ENCODE measurements at regions not wholly inside any gene's neighbourhood (a gene's known extent, or its start where the extent isn't known, plus 50 kb on each side); places are given as distances from the start of the nearest gene placed in this dataset.

- TF ChIP-seq ZSCAN18 (tag by site-specific recombination; IDR thresholded peaks at IDR 0.05), result no peak
Observed at GRCh38 chr11:134802116-134802515, 390.1 kb upstream of the B3GAT1 start (continued).

GRCh38 chr11:134801570-134801969, 389.5 kb upstream of the B3GAT1 start:
- Histone ChIP-seq H3K36me3 (ENCODE audit: control insufficient read depth in 2 of 2, insufficient read depth in 1 of 2, low read length in 2 of 2) (no peaks in the 10 kb centered on the region), H3K4me3 (ENCODE audit: low read depth, low read length) (no peak overlapping the region), H3K9me3 (ENCODE audit: control insufficient read depth, insufficient read depth, low read depth, low read length) (no peaks in the 10 kb centered on the region), H3K27ac (ENCODE audit: extremely low read depth, low read depth, low read length) (no peak overlapping the region), H3K4me1 (ENCODE audit: control insufficient read depth, insufficient read depth, low read length) (no peaks in the 10 kb centered on the region)
- ChIA-PET POLR2A (no interaction called here), CTCF (interaction anchor here (0.9 kb wide), 1 partner anchor 9 kb away, joined by 3 read pairs; no protein-coding TSS in a partner anchor)
- TF ChIP-seq ZNF292 (tag by site-specific recombination; IDR thresholded peaks at IDR 0.05; ENCODE audit: borderline replicate concordance, low read depth), result no peak
- TF ChIP-seq KLF8 (tag by site-specific recombination; IDR thresholded peaks at IDR 0.05), result no peak
- no peak for TF ChIP-seq SP7 (tag by site-specific recombination; IDR thresholded peaks at IDR 0.05)
- no peak for TF ChIP-seq OVOL3 (tag by site-specific recombination; IDR thresholded peaks at IDR 0.05)
- no peak for TF ChIP-seq KLF10 (tag by site-specific recombination; IDR thresholded peaks at IDR 0.05)
- no peak for TF ChIP-seq INSM2 (tag by site-specific recombination; IDR thresholded peaks at IDR 0.05)
- TF ChIP-seq ZNF140 (tag by site-specific recombination; IDR thresholded peaks at IDR 0.05), result no peak
- TF ChIP-seq ZNF391 (tag by site-specific recombination; IDR thresholded peaks at IDR 0.05; ENCODE audit: borderline replicate concordance, low read depth), result no peak
- TF ChIP-seq KLF9 (tag by site-specific recombination; IDR thresholded peaks at IDR 0.05; ENCODE audit: low read depth), result no peak
- no peak for TF ChIP-seq ZNF585B (tag by site-specific recombination; IDR thresholded peaks at IDR 0.05)
- TF ChIP-seq ZNF488 (tag by site-specific recombination; IDR thresholded peaks at IDR 0.05), result no peak
- TF ChIP-seq ZSCAN16 (tag by site-specific recombination; IDR thresholded peaks at IDR 0.05), result no peak
- TF ChIP-seq ZNF138 (tag by site-specific recombination; IDR thresholded peaks at IDR 0.05; ENCODE audit: borderline replicate concordance), result no peak
- TF ChIP-seq ZNF624 (tag by site-specific recombination; IDR thresholded peaks at IDR 0.05), result no peak
- TF ChIP-seq ZNF560 (tag by site-specific recombination; IDR thresholded peaks at IDR 0.05; ENCODE audit: borderline replicate concordance), result no peak
- TF ChIP-seq ZBTB17 (tag by site-specific recombination; IDR thresholded peaks at IDR 0.05), result no peak
- no peak for TF ChIP-seq ZNF626 (tag by site-specific recombination; IDR thresholded peaks at IDR 0.05)
- no peak for TF ChIP-seq MEIS1 (CRISPR knock-in tag; IDR thresholded peaks at IDR 0.05; ENCODE audit: borderline replicate concordance)

DNA sequence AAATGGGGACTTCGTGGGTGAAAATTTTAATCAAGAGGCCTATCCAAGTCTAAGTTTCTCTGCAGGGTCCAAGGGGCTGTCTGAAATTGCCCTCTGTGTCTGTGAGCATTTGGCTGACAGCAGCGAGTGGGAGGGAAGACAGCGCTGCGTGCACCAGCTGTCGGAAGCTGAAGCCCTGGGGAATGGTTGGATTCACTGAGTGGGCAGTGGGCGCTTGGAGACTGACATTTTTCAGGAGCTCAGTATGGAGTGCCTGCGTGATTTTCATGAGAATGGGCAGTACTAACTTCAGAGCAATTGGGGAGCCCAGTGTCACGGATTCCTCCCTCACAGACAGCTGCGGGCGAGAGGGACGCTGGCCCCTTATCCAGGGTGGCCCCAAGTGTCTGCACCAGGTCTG, 388.8 kb upstream of the B3GAT1 start:
- Histone ChIP-seq H3K36me3 (ENCODE audit: control insufficient read depth in 2 of 2, insufficient read depth in 1 of 2, low read length in 2 of 2) (no peaks in the 10 kb centered on the region), H3K9me3 (ENCODE audit: control insufficient read depth, insufficient read depth, low read depth, low read length) (no peaks in the 10 kb centered on the region), H3K4me1 (ENCODE audit: control insufficient read depth, insufficient read depth, low read length) (no peaks in the 10 kb centered on the region), H3K4me3 (ENCODE audit: low read depth, low read length) (no peak overlapping the region), H3K27ac (ENCODE audit: extremely low read depth, low read depth, low read length) (no peak overlapping the region)
- CTCF ChIA-PET, result interaction anchor here (0.9 kb wide), 1 partner anchor 8 kb away, joined by 3 read pairs; no protein-coding TSS in a partner anchor
- POLR2A ChIA-PET, result no interaction called here
- TF ChIP-seq ZSCAN23 (tag by site-specific recombination; IDR thresholded peaks at IDR 0.05) (no peak), EGR2 (tag by site-specific recombination; IDR thresholded peaks at IDR 0.05; ENCODE audit: low read depth) (peak; percentile 46; the same call in 1 of the 2 replicates), ZNF10 (tag by site-specific recombination; IDR thresholded peaks at IDR 0.05) (no peak), ZNF354C (tag by site-specific recombination; IDR thresholded peaks at IDR 0.05; ENCODE audit: borderline replicate concordance, low read depth) (no peak), ZNF404 (tag by site-specific recombination; IDR thresholded peaks at IDR 0.05) (no peak), ZSCAN4 (tag by site-specific recombination; IDR thresholded peaks at IDR 0.05) (no peak), ZNF791 (tag by site-specific recombination; IDR thresholded peaks at IDR 0.05) (no peak), SP2 (tag by site-specific recombination; IDR thresholded peaks at IDR 0.05) (no peak), ZFHX2 (tag by site-specific recombination; conservative IDR thresholded peaks at IDR 0.05) (peak; percentile 24; the same call in 1 of the 2 replicates)

Measured in HEK293 (cell line).